H1 (cell line): ENCODE measurements at regions not wholly inside any gene's neighbourhood (a gene's known extent, or its start where the extent isn't known, plus 50 kb on each side); places are given as distances from the start of the nearest gene placed in this dataset.

Source experiments
- CBX5 ChIP-seq: fragments of 300-800, 300-1000 bp; sonication (generic); IDR thresholded peaks from 2 replicates; pipeline ENCODE4 v1.7.1; 2016; ENCODE audit warnings: antibody characterized with exemption, low read length, low read depth
- EZH2 ChIP-seq: fragments of 200-600 bp; sonication (generic); IDR thresholded peaks from 2 replicates; pipeline ENCODE4 v1.7.1; 2012; ENCODE audit warnings: low read depth, mild to moderate bottlenecking, moderate library complexity, low read length, inconsistent platforms; ENCODE audit not compliant: severe bottlenecking
- HDAC6 ChIP-seq: IDR thresholded peaks from one replicate; pipeline ENCODE4 v1.7.1; 2012; ENCODE audit warnings: low read depth, mild to moderate bottlenecking, inconsistent platforms, low read length, moderate library complexity
- POLR2A ChIP-seq, 2 experiments: IDR thresholded peaks; 1 replicate in 1 of 2; 2 replicates in 1 of 2; pipeline ENCODE4 v1.6.1; 2011; ENCODE audit warnings: low read depth in 2 of 2, low read length in 2 of 2, mild to moderate bottlenecking in 2 of 2; ENCODE audit errors: control extremely low read depth in 1 of 2
- POLR2AphosphoS5 ChIP-seq: IDR thresholded peaks from 2 replicates; pipeline ENCODE4 v1.6.1; 2011; ENCODE audit warnings: low read depth, low read length
- TAF1 ChIP-seq: IDR thresholded peaks from 2 replicates; pipeline ENCODE4 v1.6.1; 2011; ENCODE audit warnings: mild to moderate bottlenecking, low read depth, low read length
- TF ChIP-seq, protein P1 (sequence below): IDR thresholded peaks from 2 replicates; pipeline ENCODE4 v1.6.1; 2011; ENCODE audit warnings: low read length, improper control_type of control experiment
- TF ChIP-seq, protein P2 (sequence below), 3 experiments: IDR thresholded peaks; 1 replicate in 2 of 3; 2 replicates in 1 of 3; pipeline versions ENCODE4 v1.5.1 to v1.6.1; 2011; ENCODE audit warnings: low read length in 3 of 3, mild to moderate bottlenecking in 3 of 3, inconsistent platforms in 2 of 3, low read depth in 1 of 3, moderate library complexity in 1 of 3; ENCODE audit not compliant: insufficient read depth in 1 of 3; ENCODE audit errors: control extremely low read depth in 1 of 3
- TF ChIP-seq, protein P3 (sequence below): IDR thresholded peaks from 2 replicates; pipeline ENCODE4 v1.6.1; 2012; ENCODE audit warnings: inconsistent platforms

DNA sequence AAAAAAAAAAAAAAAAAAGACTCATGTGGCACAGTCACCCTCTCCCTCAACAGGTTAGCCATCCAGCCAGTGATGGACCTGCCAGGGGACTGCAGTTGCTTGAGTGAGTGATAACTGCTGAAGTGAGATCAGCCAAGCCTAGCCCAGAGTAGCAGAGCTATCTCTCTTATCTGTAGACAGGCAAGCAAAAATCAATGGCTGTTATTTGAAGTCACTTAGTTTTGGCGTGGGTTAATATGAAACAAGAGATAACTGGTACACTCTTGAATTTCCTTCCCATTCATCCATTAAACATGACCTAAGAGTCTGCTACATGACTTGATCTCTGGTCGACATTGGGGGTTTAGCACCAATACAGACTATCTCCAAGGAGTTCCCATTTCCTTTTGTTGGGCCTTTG lies 51.2 kb upstream of the TNIK start:
- TF ChIP-seq TAF1 (no peak), POLR2AphosphoS5 (no peak), EZH2 (no peak), CBX5 (no peak), POLR2A (IDR thresholded peaks at IDR 0.05; ENCODE audit: control extremely low read depth in 1 of 2, low read depth in 2 of 2, low read length in 2 of 2) (no peak), HDAC6 (no peak)
- TF ChIP-seq, protein P1, sequence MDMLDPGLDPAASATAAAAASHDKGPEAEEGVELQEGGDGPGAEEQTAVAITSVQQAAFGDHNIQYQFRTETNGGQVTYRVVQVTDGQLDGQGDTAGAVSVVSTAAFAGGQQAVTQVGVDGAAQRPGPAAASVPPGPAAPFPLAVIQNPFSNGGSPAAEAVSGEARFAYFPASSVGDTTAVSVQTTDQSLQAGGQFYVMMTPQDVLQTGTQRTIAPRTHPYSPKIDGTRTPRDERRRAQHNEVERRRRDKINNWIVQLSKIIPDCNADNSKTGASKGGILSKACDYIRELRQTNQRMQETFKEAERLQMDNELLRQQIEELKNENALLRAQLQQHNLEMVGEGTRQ: no peak
- TF ChIP-seq, protein P2, sequence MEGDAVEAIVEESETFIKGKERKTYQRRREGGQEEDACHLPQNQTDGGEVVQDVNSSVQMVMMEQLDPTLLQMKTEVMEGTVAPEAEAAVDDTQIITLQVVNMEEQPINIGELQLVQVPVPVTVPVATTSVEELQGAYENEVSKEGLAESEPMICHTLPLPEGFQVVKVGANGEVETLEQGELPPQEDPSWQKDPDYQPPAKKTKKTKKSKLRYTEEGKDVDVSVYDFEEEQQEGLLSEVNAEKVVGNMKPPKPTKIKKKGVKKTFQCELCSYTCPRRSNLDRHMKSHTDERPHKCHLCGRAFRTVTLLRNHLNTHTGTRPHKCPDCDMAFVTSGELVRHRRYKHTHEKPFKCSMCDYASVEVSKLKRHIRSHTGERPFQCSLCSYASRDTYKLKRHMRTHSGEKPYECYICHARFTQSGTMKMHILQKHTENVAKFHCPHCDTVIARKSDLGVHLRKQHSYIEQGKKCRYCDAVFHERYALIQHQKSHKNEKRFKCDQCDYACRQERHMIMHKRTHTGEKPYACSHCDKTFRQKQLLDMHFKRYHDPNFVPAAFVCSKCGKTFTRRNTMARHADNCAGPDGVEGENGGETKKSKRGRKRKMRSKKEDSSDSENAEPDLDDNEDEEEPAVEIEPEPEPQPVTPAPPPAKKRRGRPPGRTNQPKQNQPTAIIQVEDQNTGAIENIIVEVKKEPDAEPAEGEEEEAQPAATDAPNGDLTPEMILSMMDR (IDR thresholded peaks at IDR 0.05; ENCODE audit: control extremely low read depth in 1 of 3, insufficient read depth in 1 of 3, low read depth in 1 of 3, low read length in 3 of 3): no peak
- TF ChIP-seq, protein P3, sequence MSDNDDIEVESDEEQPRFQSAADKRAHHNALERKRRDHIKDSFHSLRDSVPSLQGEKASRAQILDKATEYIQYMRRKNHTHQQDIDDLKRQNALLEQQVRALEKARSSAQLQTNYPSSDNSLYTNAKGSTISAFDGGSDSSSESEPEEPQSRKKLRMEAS: no peak
